ENCODE measurements at regions not wholly inside any gene's neighbourhood (a gene's known extent, or its start where the extent isn't known, plus 50 kb on each side); places are given as distances from the start of the nearest gene placed in this dataset.

GRCh38 chr4:120005527-120005926 is 61.1 kb downstream of the MAD2L1 start:
- TF ChIP-seq CTCF (conservative IDR thresholded peaks at IDR 0.05) (no peak), ZFX (IDR thresholded peaks at IDR 0.05) (no peak)
